ENCODE measurements at regions not wholly inside any gene's neighbourhood (a gene's known extent, or its start where the extent isn't known, plus 50 kb on each side); places are given as distances from the start of the nearest gene placed in this dataset.

DNA sequence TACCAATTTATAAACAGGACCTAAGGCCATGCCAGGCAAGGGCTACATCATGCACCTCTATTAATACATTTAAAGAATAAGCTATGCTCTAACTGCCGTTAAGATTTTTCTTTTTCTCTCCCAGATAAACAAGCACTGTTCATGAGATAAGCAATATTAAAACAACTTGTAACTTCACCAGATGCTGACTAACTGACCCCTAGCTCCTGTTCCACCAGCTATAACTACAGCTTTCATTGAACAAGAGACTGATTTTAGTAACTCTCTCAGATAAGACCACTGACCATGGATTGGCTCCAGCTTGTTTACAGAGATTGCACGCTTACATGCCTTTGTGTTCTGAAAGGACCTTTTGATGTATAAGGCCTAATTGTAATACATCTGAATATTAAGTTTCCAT, 540.7 kb upstream of the NECTIN3 start:
- Histone ChIP-seq H2BK12ac (ENCODE audit: low read length in 2 of 2) (no peak overlapping the region), H4K91ac (ENCODE audit: low read length) (no peak overlapping the region), H3K36me3 (ENCODE audit: control insufficient read depth in 1 of 2, insufficient read depth in 2 of 2, low read depth in 1 of 2, low read length in 2 of 2) (no peaks in the 10 kb centered on the region), H3K4me1 (ENCODE audit: control insufficient read depth, insufficient read depth, low read depth, low read length) (peaks cover 1% of the 10 kb centered on the region), H2BK15ac (ENCODE audit: low read depth, poor library complexity, severe bottlenecking) (no peak overlapping the region), H3K4ac (ENCODE audit: low read depth in 1 of 2, low read length in 2 of 2) (no peak overlapping the region), H3K4me2 (ENCODE audit: low read length, poor library complexity, severe bottlenecking) (no peak overlapping the region), H3K9ac (ENCODE audit: low read length) (no peak overlapping the region), H3K23ac (ENCODE audit: low read length in 2 of 2) (no peak overlapping the region), H3K79me1 (replicated peaks; ENCODE audit: low read length, poor library complexity, severe bottlenecking) (no peaks in the 10 kb centered on the region), H2BK120ac (ENCODE audit: low read depth, low read length) (no peak overlapping the region), H3K27me3 (ENCODE audit: control insufficient read depth in 1 of 2, insufficient read depth in 1 of 2, low read length in 2 of 2) (no peaks in the 10 kb centered on the region), H2BK5ac (ENCODE audit: low read depth, low read length, poor library complexity, severe bottlenecking) (no peak overlapping the region), H3K27ac (ENCODE audit: low read length, poor library complexity, severe bottlenecking) (no peak overlapping the region), H3K14ac (ENCODE audit: low read length in 2 of 2) (no peak overlapping the region), H3K4me3 (ENCODE audit: insufficient read depth in 1 of 2, low read depth in 1 of 2, low read length in 2 of 2) (no peak overlapping the region), H2AFZ (ENCODE audit: low read depth, low read length) (no peak overlapping the region), H3K9me3 (ENCODE audit: control insufficient read depth, low read length) (no peaks in the 10 kb centered on the region), H2AK5ac (ENCODE audit: low read length, severe bottlenecking) (no peak overlapping the region), H4K8ac (ENCODE audit: low read length) (no peak overlapping the region), H3K18ac (ENCODE audit: low read depth in 1 of 2, low read length in 2 of 2) (no peak overlapping the region)
- 78% methylated on average over 1 of the region's 2 CpGs for WGBS
- DNase-seq: no peak

DNA sequence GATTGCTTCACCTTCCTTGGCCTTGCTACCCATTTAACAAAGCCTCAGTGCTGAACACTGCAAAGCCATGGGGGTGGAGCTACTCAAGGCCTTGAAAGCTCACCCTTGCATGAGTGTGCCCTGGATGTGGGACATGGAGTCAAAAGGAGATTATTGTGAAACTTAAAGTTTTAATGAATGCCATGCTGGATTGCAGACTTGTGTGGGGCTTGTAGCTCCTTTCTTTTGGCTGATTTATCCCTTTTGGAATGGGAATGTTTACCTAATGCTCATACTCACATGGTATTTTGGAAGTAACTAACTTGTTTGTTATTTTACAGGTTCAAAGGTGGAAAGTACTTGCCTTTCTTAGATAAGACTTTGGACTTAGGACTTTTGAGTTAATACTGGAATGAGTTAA, 538.5 kb upstream of the NECTIN3 start:
- no peaks in the 10 kb centered on the region for H3K79me1 ChIP-seq (replicated peaks; ENCODE audit: low read length, poor library complexity, severe bottlenecking)
- no peak for DNase-seq
- no peak overlapping the region for H3K14ac ChIP-seq (ENCODE audit: low read length in 2 of 2)
- no peaks in the 10 kb centered on the region for H3K27me3 ChIP-seq (ENCODE audit: control insufficient read depth in 1 of 2, insufficient read depth in 1 of 2, low read length in 2 of 2)
- H2AK5ac ChIP-seq (ENCODE audit: low read length, severe bottlenecking): no peak overlapping the region
- H3K9ac ChIP-seq (ENCODE audit: low read length): no peak overlapping the region
- no peak overlapping the region for H2BK15ac ChIP-seq (ENCODE audit: low read depth, poor library complexity, severe bottlenecking)
- H3K4me2 ChIP-seq (ENCODE audit: low read length, poor library complexity, severe bottlenecking): no peak overlapping the region
- H3K4me1 ChIP-seq (ENCODE audit: control insufficient read depth, insufficient read depth, low read depth, low read length): peaks cover 1% of the 10 kb centered on the region
- H3K4ac ChIP-seq (ENCODE audit: low read depth in 1 of 2, low read length in 2 of 2): no peak overlapping the region
- no peak overlapping the region for H2AFZ ChIP-seq (ENCODE audit: low read depth, low read length)
- no peak overlapping the region for H4K91ac ChIP-seq (ENCODE audit: low read length)
- H3K4me3 ChIP-seq (ENCODE audit: insufficient read depth in 1 of 2, low read depth in 1 of 2, low read length in 2 of 2): no peak overlapping the region
- H2BK5ac ChIP-seq (ENCODE audit: low read depth, low read length, poor library complexity, severe bottlenecking): no peak overlapping the region
- H3K36me3 ChIP-seq (ENCODE audit: control insufficient read depth in 1 of 2, insufficient read depth in 2 of 2, low read depth in 1 of 2, low read length in 2 of 2): no peaks in the 10 kb centered on the region
- H3K9me3 ChIP-seq (ENCODE audit: control insufficient read depth, low read length): no peaks in the 10 kb centered on the region
- H2BK12ac ChIP-seq (ENCODE audit: low read length in 2 of 2): no peak overlapping the region
- H3K23ac ChIP-seq (ENCODE audit: low read length in 2 of 2): no peak overlapping the region
- H2BK120ac ChIP-seq (ENCODE audit: low read depth, low read length): no peak overlapping the region
- H3K27ac ChIP-seq (ENCODE audit: low read length, poor library complexity, severe bottlenecking): no peak overlapping the region
- H3K18ac ChIP-seq (ENCODE audit: low read depth in 1 of 2, low read length in 2 of 2): no peak overlapping the region
- H4K8ac ChIP-seq (ENCODE audit: low read length): no peak overlapping the region

DNA sequence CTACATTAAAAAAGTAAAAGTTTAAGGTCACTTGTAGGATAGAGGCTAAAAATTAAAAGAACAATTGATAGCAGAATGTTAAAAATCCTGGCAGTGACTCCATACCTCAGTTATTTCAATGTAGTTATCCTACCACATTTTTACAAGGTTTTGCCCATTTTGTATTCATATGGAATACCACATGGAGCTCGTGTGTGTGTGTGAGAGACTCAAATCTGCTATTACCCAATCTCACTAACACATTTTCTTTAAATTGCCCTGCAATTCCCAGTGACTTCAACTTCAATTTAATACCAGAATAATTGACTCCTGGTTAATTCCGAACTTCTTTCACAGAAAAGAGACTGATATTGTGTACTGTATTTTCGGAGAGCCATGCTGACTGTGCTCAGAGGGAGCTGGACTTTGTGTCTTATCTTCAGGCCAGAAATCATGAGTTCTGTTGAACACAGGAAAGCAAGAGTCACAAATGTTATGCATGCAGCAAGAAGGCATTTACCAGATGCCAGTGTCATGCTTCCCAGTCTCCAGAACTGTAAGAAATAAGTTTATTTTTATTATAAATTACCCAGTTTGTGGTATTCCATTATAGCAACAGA, 529.0 kb upstream of the NECTIN3 start:
- no peak overlapping the region for H3K14ac ChIP-seq (ENCODE audit: low read length in 2 of 2)
- DNase-seq: no peak
- no peak overlapping the region for H3K9ac ChIP-seq (ENCODE audit: low read length)
- no peak overlapping the region for H3K23ac ChIP-seq (ENCODE audit: low read length in 2 of 2)
- no peak overlapping the region for H4K8ac ChIP-seq (ENCODE audit: low read length)
- no peaks in the 10 kb centered on the region for H3K9me3 ChIP-seq (ENCODE audit: control insufficient read depth, low read length)
- H2AFZ ChIP-seq (ENCODE audit: low read depth, low read length): no peak overlapping the region
- H4K91ac ChIP-seq (ENCODE audit: low read length): no peak overlapping the region
- H3K4me2 ChIP-seq (ENCODE audit: low read length, poor library complexity, severe bottlenecking): no peak overlapping the region
- H3K27ac ChIP-seq (ENCODE audit: low read length, poor library complexity, severe bottlenecking): no peak overlapping the region
- no peak overlapping the region for H2BK5ac ChIP-seq (ENCODE audit: low read depth, low read length, poor library complexity, severe bottlenecking)
- H2BK15ac ChIP-seq (ENCODE audit: low read depth, poor library complexity, severe bottlenecking): no peak overlapping the region
- no peak overlapping the region for H2AK5ac ChIP-seq (ENCODE audit: low read length, severe bottlenecking)
- H3K4ac ChIP-seq (ENCODE audit: low read depth in 1 of 2, low read length in 2 of 2): no peak overlapping the region
- WGBS: 88% methylated on average over 3 of the region's 3 CpGs
- H3K4me1 ChIP-seq (ENCODE audit: control insufficient read depth, insufficient read depth, low read depth, low read length): no peaks in the 10 kb centered on the region
- H3K79me1 ChIP-seq (replicated peaks; ENCODE audit: low read length, poor library complexity, severe bottlenecking): no peaks in the 10 kb centered on the region
- no peaks in the 10 kb centered on the region for H3K36me3 ChIP-seq (ENCODE audit: control insufficient read depth in 1 of 2, insufficient read depth in 2 of 2, low read depth in 1 of 2, low read length in 2 of 2)
- H2BK12ac ChIP-seq (ENCODE audit: low read length in 2 of 2): no peak overlapping the region
- no peak overlapping the region for H3K4me3 ChIP-seq (ENCODE audit: insufficient read depth in 1 of 2, low read depth in 1 of 2, low read length in 2 of 2)
- H3K27me3 ChIP-seq (ENCODE audit: control insufficient read depth in 1 of 2, insufficient read depth in 1 of 2, low read length in 2 of 2): no peaks in the 10 kb centered on the region
- H3K18ac ChIP-seq (ENCODE audit: low read depth in 1 of 2, low read length in 2 of 2): no peak overlapping the region
- no peak overlapping the region for H2BK120ac ChIP-seq (ENCODE audit: low read depth, low read length)

DNA sequence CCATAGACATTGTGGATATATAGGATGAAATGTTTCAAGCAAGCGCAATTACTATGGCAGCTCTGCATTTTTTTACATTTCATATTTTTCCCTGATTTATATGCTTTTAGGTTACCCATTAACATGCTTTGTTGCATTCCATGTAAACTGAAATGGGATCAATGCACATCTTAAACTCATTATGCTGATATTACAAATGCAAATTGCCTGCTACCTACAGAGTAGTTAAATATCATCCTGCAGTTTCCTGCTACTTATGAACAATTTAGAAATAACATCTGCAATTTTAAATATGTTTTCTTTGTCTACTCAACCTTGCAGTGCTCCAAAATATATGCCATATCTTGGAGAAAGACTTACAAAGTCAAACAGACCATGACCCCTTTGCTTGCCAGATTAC, 526.9 kb upstream of the NECTIN3 start:
- Histone ChIP-seq H3K23ac (ENCODE audit: low read length in 2 of 2) (no peak overlapping the region), H3K27ac (ENCODE audit: low read length, poor library complexity, severe bottlenecking) (no peak overlapping the region), H4K8ac (ENCODE audit: low read length) (no peak overlapping the region), H3K14ac (ENCODE audit: low read length in 2 of 2) (no peak overlapping the region), H3K79me1 (replicated peaks; ENCODE audit: low read length, poor library complexity, severe bottlenecking) (no peaks in the 10 kb centered on the region), H2BK12ac (ENCODE audit: low read length in 2 of 2) (no peak overlapping the region), H3K18ac (ENCODE audit: low read depth in 1 of 2, low read length in 2 of 2) (no peak overlapping the region), H4K91ac (ENCODE audit: low read length) (no peak overlapping the region), H2BK15ac (ENCODE audit: low read depth, poor library complexity, severe bottlenecking) (no peak overlapping the region), H2BK120ac (ENCODE audit: low read depth, low read length) (no peak overlapping the region), H3K4me3 (ENCODE audit: insufficient read depth in 1 of 2, low read depth in 1 of 2, low read length in 2 of 2) (no peak overlapping the region), H3K4me1 (ENCODE audit: control insufficient read depth, insufficient read depth, low read depth, low read length) (no peaks in the 10 kb centered on the region), H3K9me3 (ENCODE audit: control insufficient read depth, low read length) (no peaks in the 10 kb centered on the region), H3K36me3 (ENCODE audit: control insufficient read depth in 1 of 2, insufficient read depth in 2 of 2, low read depth in 1 of 2, low read length in 2 of 2) (no peaks in the 10 kb centered on the region), H2AK5ac (ENCODE audit: low read length, severe bottlenecking) (no peak overlapping the region), H2AFZ (ENCODE audit: low read depth, low read length) (no peak overlapping the region), H3K27me3 (ENCODE audit: control insufficient read depth in 1 of 2, insufficient read depth in 1 of 2, low read length in 2 of 2) (no peaks in the 10 kb centered on the region), H3K4me2 (ENCODE audit: low read length, poor library complexity, severe bottlenecking) (no peak overlapping the region), H3K4ac (ENCODE audit: low read depth in 1 of 2, low read length in 2 of 2) (no peak overlapping the region), H3K9ac (ENCODE audit: low read length) (no peak overlapping the region), H2BK5ac (ENCODE audit: low read depth, low read length, poor library complexity, severe bottlenecking) (no peak overlapping the region)
- no peak for DNase-seq
- WGBS: no CpG with 5 or more reads among the region's 1 CpG

Data from mesenchymal stem cell (in vitro differentiated cells and primary cell).